ENCODE measurements at regions not wholly inside any gene's neighbourhood (a gene's known extent, or its start where the extent isn't known, plus 50 kb on each side); places are given as distances from the start of the nearest gene placed in this dataset.

DNA sequence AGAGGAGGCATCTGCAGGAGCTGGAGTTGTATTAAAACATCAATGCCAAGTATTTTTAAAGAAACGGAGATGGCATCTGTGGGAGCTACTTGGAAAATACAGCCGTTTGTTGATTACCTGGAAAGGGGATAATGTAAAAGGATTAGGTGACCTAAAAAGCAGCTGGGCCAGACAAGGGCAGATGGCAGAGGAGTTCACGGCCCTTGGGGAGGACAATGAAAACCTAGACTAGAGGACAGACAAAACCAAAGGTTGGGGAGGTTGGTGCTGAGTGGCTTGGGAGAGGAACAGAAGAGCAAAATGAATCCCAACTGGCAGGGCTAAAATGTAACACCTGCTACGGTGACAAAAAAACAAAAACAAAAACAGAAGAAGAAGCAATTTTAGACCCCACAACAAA, 260.5 kb upstream of the JARID2 start:
- Histone ChIP-seq H3K27ac (ENCODE audit: low read depth, low read length) (no peak overlapping the region), H4K20me1 (ENCODE audit: control insufficient read depth, insufficient read depth, low read depth, low read length) (no peaks in the 10 kb centered on the region), H3K79me2 (ENCODE audit: control insufficient read depth, low read length) (no peaks in the 10 kb centered on the region), H3K4me2 (ENCODE audit: low read length) (no peak overlapping the region), H3K9me2 (replicated peaks; ENCODE audit: control insufficient read depth, low read length) (no peaks in the 10 kb centered on the region), H3K27me3 (ENCODE audit: control insufficient read depth, low read length) (peaks cover 13% of the 10 kb centered on the region), H3K4me3 (ENCODE audit: low read length) (no peak overlapping the region), H3K4me1 (ENCODE audit: control insufficient read depth, low read length) (no peaks in the 10 kb centered on the region), H3F3A (ENCODE audit: control insufficient read depth, insufficient read depth) (no peaks in the 10 kb centered on the region), H3K9me3 (ENCODE audit: control insufficient read depth, insufficient read depth, low read length) (no peaks in the 10 kb centered on the region), H3K36me3 (ENCODE audit: control insufficient read depth, low read length) (no peaks in the 10 kb centered on the region)
- TF ChIP-seq, protein P1, sequence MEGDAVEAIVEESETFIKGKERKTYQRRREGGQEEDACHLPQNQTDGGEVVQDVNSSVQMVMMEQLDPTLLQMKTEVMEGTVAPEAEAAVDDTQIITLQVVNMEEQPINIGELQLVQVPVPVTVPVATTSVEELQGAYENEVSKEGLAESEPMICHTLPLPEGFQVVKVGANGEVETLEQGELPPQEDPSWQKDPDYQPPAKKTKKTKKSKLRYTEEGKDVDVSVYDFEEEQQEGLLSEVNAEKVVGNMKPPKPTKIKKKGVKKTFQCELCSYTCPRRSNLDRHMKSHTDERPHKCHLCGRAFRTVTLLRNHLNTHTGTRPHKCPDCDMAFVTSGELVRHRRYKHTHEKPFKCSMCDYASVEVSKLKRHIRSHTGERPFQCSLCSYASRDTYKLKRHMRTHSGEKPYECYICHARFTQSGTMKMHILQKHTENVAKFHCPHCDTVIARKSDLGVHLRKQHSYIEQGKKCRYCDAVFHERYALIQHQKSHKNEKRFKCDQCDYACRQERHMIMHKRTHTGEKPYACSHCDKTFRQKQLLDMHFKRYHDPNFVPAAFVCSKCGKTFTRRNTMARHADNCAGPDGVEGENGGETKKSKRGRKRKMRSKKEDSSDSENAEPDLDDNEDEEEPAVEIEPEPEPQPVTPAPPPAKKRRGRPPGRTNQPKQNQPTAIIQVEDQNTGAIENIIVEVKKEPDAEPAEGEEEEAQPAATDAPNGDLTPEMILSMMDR (IDR thresholded peaks at IDR 0.05; ENCODE audit: low read depth, low read length, poor library complexity, severe bottlenecking) = no peak
- TF ChIP-seq EZH2phosphoT487 (IDR thresholded peaks at IDR 0.05; ENCODE audit: borderline replicate concordance, low read length) = no peak

DNA sequence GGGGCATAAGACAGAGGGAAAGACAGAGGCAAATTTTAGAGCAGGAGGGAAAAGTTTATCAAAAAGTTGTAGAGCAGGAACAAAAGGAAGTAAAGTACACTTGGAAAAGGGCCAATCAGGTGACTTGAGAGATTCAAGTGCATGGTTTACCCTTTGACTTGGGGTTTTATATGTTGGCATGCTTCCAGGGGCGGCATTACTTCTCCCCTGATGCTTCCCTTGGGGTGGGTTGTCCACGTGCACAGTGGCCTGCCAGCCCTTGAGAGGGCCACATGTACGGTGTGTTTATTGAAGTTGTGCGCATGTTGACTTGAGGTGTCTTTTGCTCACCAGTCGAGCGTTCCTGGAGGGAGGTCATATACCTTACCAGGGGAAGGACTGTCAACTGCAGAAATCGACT, 259.5 kb upstream of the JARID2 start:
- TF ChIP-seq, protein P1 (IDR thresholded peaks at IDR 0.05; ENCODE audit: low read depth, low read length, poor library complexity, severe bottlenecking) = no peak
- TF ChIP-seq EZH2phosphoT487 (IDR thresholded peaks at IDR 0.05; ENCODE audit: borderline replicate concordance, low read length) = no peak

DNA sequence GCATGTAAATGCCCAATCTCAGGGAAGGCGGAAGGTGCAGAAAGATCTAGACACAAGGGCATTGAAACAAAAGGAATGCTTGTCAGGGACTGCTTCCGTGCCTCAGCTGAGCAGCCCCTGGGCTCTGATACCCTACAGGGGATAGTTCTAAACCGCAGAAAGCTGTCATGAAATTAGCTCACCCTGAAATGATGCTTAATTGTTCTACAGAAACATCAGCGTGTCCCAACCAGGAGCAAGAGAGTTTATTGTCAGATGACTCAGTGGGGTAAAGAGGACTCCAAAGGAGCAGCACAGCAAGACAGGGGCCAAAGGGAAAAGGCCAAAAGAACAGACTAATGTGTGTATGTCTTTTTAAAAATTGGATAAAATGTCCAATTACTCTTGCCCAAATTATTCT, 258.4 kb upstream of the JARID2 start:
- no peaks in the 10 kb centered on the region for H3K36me3 ChIP-seq (ENCODE audit: control insufficient read depth, low read length)
- no peaks in the 10 kb centered on the region for H3K9me2 ChIP-seq (replicated peaks; ENCODE audit: control insufficient read depth, low read length)
- TF ChIP-seq EZH2phosphoT487 (IDR thresholded peaks at IDR 0.05; ENCODE audit: borderline replicate concordance, low read length) = no peak
- TF ChIP-seq, protein P1 (IDR thresholded peaks at IDR 0.05; ENCODE audit: low read depth, low read length, poor library complexity, severe bottlenecking) = no peak
- H3K4me1 ChIP-seq (ENCODE audit: control insufficient read depth, low read length) = no peaks in the 10 kb centered on the region
- peaks cover 13% of the 10 kb centered on the region for H3K27me3 ChIP-seq (ENCODE audit: control insufficient read depth, low read length)
- no peaks in the 10 kb centered on the region for H4K20me1 ChIP-seq (ENCODE audit: control insufficient read depth, insufficient read depth, low read depth, low read length)
- H3K27ac ChIP-seq (ENCODE audit: low read depth, low read length) = no peak overlapping the region
- H3K4me3 ChIP-seq (ENCODE audit: low read length) = no peak overlapping the region
- H3K4me2 ChIP-seq (ENCODE audit: low read length) = no peak overlapping the region
- no peaks in the 10 kb centered on the region for H3K9me3 ChIP-seq (ENCODE audit: control insufficient read depth, insufficient read depth, low read length)
- no peaks in the 10 kb centered on the region for H3F3A ChIP-seq (ENCODE audit: control insufficient read depth, insufficient read depth)
- no peaks in the 10 kb centered on the region for H3K79me2 ChIP-seq (ENCODE audit: control insufficient read depth, low read length)

More for the DNA sequence above, 259.5 kb upstream of the JARID2 start:
- Histone ChIP-seq H3K36me3 (ENCODE audit: control insufficient read depth, low read length) (no peaks in the 10 kb centered on the region), H3K9me3 (ENCODE audit: control insufficient read depth, insufficient read depth, low read length) (no peaks in the 10 kb centered on the region), H4K20me1 (ENCODE audit: control insufficient read depth, insufficient read depth, low read depth, low read length) (no peaks in the 10 kb centered on the region), H3K27ac (ENCODE audit: low read depth, low read length) (no peak overlapping the region), H3K27me3 (ENCODE audit: control insufficient read depth, low read length) (peaks cover 13% of the 10 kb centered on the region), H3K9me2 (replicated peaks; ENCODE audit: control insufficient read depth, low read length) (no peaks in the 10 kb centered on the region), H3K4me1 (ENCODE audit: control insufficient read depth, low read length) (no peaks in the 10 kb centered on the region), H3K79me2 (ENCODE audit: control insufficient read depth, low read length) (no peaks in the 10 kb centered on the region), H3F3A (ENCODE audit: control insufficient read depth, insufficient read depth) (no peaks in the 10 kb centered on the region), H3K4me3 (ENCODE audit: low read length) (no peak overlapping the region), H3K4me2 (ENCODE audit: low read length) (no peak overlapping the region)
